HG02943 (cell line): ENCODE measurements at regions not wholly inside any gene's neighbourhood (a gene's known extent, or its start where the extent isn't known, plus 50 kb on each side); places are given as distances from the start of the nearest gene placed in this dataset.
"Not testable (repeated sequence)": the region's sequence is repeated elsewhere in the genome, so short reads cannot be mapped to it uniquely, and the experiment has no call there.

Source experiments
- ATAC-seq: cut with Tn5 transposase; IDR thresholded peaks from one replicate; pipeline ENCODE4 v1.9.1; 2021; ENCODE audit warnings: mild to moderate bottlenecking, low read depth, moderate library complexity; ENCODE audit not compliant: unreplicated experiment

DNA sequence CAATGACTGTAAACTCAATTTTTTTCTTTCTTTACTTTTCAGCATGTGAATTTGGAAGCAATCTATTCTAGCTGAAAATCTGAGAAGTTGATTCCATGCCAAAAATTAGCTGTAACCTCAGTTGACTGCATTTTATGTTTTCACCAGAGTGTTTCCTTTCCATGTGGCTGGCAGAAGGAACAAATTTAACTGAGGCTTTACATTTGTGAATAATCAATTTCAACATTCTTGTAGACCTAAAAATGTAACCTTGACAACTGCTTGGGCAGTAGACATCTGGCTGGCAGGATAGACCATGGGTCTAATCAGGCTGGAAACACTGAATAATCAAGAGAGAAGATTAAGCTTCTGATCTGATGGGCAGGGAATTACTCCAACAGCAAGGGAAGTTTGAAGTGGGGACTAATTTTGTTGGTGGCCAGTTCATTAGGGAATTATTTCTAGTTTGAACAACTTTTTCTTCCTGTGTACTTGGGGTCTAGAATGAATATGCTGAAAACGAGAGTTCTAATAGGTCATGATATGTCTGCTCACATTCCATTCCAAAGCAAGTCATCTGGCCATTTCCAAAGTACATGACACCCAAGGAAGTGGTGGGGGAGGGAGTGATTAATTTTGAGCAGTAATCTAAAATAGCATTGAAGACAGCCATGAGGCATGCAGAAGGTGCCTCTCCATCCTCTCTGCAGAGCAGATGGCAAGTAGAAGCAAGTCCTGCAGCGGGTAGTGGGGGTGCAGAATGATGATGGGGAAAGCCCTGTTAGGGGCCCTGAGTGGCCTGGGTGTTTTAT is 68.2 kb downstream of the ATP23 start:
- no peak for ATAC-seq

DNA sequence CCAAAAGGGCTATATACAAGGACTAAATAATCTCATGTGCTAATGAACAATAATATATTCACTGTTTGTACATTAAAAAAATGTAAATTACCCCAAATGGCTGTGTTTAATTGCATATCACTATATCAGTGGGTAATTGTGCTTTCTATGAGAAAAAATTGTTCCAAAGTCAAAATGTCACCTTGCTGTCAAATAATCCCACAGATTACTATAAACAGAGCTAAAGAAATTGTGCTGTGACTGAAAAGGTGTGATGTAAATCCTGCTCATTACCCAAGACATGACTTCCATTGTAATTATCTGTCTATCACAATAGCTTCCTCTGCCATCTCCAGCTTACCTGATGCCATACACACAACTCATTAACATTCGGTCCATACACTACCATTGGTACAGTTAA is 70.3 kb downstream of the ATP23 start:
- no peak for ATAC-seq

GRCh38 chr12:58022379-58023020 is 81.1 kb downstream of the ATP23 start:
- ATAC-seq: not testable (repeated sequence)

DNA sequence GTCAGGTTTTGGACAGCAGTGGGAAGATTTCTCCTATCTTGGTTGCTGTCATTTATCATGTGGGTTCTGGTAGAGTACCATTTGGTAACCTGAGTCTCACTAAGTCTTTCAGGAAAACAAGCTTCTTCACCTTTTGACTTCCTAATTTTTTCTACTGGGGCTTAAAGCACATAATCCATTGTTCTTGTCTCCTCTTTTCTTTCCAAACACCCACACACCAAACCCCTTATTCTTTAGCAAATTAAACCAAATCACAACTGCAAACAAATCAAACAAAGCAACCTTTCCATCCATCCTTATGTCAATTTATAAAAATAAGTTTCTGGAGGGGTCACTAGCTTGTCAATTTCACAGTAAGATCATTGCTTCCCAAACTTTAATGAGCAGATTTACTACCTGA is 84.1 kb downstream of the ATP23 start:
- ATAC-seq: no peak

DNA sequence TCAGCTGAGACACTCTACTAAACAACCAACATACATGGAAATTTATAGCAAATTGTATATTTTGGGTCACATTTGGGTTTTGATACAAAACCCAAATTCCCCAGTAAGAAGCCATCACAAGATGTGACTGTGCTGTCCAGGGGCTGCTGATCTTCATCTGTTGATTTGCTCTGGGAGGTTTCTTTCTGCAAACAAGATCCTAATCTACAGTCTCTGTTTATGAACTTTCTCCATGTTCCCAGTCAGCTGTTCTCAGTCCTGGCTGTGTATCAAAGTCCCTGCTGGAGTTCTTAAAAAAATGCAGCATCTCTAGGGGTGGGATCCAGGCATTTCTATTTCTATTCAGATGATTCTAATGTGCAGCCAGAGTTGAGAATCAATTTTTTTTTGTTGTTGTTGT is 85.1 kb downstream of the ATP23 start:
- ATAC-seq: no peak

DNA sequence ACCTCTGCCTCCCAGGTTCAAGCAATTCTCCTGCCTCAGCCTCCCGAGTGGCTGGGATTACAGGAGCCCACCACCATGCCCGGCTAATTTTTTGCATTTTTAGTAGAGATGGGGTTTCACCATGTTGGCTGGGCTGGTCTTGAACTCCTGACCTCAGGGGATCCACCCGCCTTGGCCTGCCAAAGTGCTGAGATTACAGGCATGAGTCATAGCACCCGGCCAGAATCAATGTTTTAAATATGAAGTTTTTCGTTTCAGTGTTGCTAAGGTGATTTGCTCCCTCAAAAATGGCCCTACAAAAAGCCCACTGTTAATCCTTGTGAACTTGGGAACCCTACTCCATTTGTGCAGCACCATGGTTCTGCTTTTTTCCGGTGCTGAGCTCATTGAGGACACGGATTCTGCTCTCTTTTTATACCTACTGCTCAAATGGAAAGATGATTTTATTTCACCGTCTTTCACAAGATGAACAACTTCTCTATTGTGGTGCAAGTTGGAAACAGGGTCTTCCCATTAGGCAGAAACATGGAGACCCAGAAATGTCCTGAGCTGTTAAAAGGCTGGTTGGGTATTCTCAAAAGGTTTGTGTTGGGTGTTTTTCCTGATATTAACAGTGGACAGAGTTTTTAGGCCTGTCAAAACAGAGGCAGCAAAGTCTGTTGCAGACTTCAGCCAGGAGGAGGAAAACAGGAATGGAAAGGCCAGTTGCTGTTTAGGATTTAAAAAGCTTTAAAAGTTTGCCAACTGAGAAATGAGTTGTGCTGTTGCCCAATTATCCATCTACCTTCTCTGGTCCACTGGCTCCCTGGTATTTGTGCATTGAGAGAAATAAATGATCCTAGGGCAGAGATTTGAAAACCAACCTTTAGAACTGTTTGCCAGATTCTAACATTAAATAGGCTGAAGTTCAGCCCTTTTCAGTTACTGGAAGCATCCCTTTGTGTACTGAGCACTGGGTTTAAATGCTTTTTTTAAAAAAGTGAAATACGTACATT is 85.8 kb downstream of the ATP23 start:
- no peak for ATAC-seq

GRCh38 chr12:58028294-58028693 is 86.9 kb downstream of the ATP23 start:
- ATAC-seq: no peak

- ATAC-seq: no peak
Measured at GRCh38 chr12:58029260-58029659, 87.9 kb downstream of the ATP23 start.

GRCh38 chr12:58030566-58031279 is 89.4 kb downstream of the ATP23 start:
- ATAC-seq: no peak

- ATAC-seq: no peak
Measured at GRCh38 chr12:58032156-58032555, 90.8 kb downstream of the ATP23 start.

GRCh38 chr12:58033831-58034230 is 92.5 kb downstream of the ATP23 start:
- ATAC-seq: no peak

DNA sequence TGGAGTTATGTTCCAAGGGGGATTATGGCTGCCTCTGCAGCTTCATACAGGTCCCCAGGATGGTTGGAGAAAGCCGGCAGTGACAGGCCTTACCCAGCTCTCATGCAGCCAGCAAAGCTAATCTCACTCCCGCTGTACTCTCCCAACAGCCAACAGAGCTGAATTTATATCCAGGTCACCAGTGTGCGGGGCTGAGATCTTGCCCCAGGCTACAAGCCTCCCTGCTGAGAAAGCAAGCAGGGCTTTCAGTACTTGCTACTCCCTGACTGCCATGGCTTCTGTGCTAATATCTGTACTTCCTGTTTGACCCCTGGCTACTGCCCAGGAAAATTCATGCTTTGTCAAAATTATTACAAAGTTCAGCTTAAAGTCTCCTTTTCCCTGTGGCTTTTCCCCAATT is 92.9 kb downstream of the ATP23 start:
- ATAC-seq: no peak

- no peak for ATAC-seq
Measured at GRCh38 chr12:58034712-58035111, 93.3 kb downstream of the ATP23 start.

- no peak for ATAC-seq
Measured at GRCh38 chr12:58041441-58041840, 100.1 kb downstream of the ATP23 start.

GRCh38 chr12:58044966-58045365 is 103.6 kb downstream of the ATP23 start:
- ATAC-seq: no peak

DNA sequence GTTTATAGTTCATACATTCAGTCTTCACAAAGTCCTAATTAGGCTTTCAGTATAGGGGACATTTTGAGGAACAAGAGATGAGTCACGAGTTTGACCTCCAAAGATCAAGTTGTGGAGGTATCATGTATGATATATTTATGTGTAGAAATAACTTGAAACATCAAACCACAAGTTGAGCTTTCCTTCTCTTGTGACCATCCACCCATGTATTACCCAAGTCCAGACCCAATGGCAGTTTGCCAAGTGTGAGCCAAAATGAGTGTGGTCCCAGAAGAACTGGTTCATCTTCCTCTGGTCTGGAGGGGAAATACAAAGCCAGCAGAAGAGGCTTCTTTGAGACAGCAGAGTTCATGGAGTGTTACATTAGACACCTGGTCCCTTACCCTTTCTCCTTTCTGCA is 104.9 kb downstream of the ATP23 start:
- no peak for ATAC-seq

- ATAC-seq: no peak
Measured at GRCh38 chr12:58051378-58051777, 110.0 kb downstream of the ATP23 start.

- no peak for ATAC-seq
Measured at GRCh38 chr12:58064666-58065065, 123.3 kb downstream of the ATP23 start.

DNA sequence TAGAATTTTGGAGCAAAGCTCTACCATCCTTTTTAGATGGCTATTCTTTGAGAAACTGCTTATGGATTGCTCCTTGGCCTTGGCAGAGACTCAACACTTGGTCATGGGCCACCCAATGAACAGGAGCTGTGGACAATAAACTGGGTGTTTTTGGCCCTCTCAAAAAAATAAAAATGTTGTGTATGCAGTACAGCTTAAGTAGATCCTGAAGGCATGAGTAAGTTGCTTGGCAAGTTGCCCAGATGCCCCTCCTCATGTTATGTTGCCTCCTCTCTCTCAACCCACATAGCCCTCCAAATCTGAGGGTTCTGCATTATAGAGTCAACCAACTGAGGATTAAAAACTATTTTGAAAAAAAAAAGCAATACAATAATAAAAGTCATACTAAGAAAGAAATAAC is 124.9 kb downstream of the ATP23 start:
- no peak for ATAC-seq

- ATAC-seq: no peak
Measured at GRCh38 chr12:58067610-58068387, 126.4 kb downstream of the ATP23 start.
